GM18499 (cell line): ENCODE measurements at regions not wholly inside any gene's neighbourhood (a gene's known extent, or its start where the extent isn't known, plus 50 kb on each side); places are given as distances from the start of the nearest gene placed in this dataset.
"Not testable (repeated sequence)": the region's sequence is repeated elsewhere in the genome, so short reads cannot be mapped to it uniquely, and the experiment has no call there.

ENCODE experiments used
- ATAC-seq: cut with Tn5 transposase; IDR thresholded peaks from one replicate; pipeline ENCODE4 v1.9.1; 2021; ENCODE audit warnings: moderate number of reproducible peaks; ENCODE audit not compliant: insufficient read depth, unreplicated experiment

GRCh38 chr9:41839786-41840185, 289.4 kb downstream of the CNTNAP3B start:
- ATAC-seq: not testable (repeated sequence)

GRCh38 chr9:41838953-41839352, 290.3 kb downstream of the CNTNAP3B start:
- not testable (repeated sequence) for ATAC-seq

- not testable (repeated sequence) for ATAC-seq
These were observed 290.7 kb downstream of the CNTNAP3B start for GRCh38 chr9:41838562-41838851.

- not testable (repeated sequence) for ATAC-seq
These were observed 291.3 kb downstream of the CNTNAP3B start for GRCh38 chr9:41837684-41838561.

- ATAC-seq: not testable (repeated sequence)
These were observed 296.1 kb downstream of the CNTNAP3B start for GRCh38 chr9:41833108-41833507.

GRCh38 chr9:41824723-41825122, 304.5 kb downstream of the CNTNAP3B start:
- ATAC-seq: not testable (repeated sequence)

- ATAC-seq: not testable (repeated sequence)
These were observed 326.5 kb downstream of the CNTNAP3B start for GRCh38 chr9:41802706-41803105.

- not testable (repeated sequence) for ATAC-seq
These were observed 330.5 kb downstream of the CNTNAP3B start for GRCh38 chr9:41798684-41799083.

- ATAC-seq: not testable (repeated sequence)
These were observed 338.4 kb downstream of the CNTNAP3B start for GRCh38 chr9:41790719-41791363.

- ATAC-seq: not testable (repeated sequence)
These were observed 339.2 kb downstream of the CNTNAP3B start for GRCh38 chr9:41790007-41790406.

GRCh38 chr9:41789387-41789786, 339.8 kb downstream of the CNTNAP3B start:
- ATAC-seq: not testable (repeated sequence)

- not testable (repeated sequence) for ATAC-seq
These were observed 341.3 kb downstream of the CNTNAP3B start for GRCh38 chr9:41787951-41788350.

GRCh38 chr9:41787270-41787669, 342.0 kb downstream of the CNTNAP3B start:
- not testable (repeated sequence) for ATAC-seq

- ATAC-seq: not testable (repeated sequence)
These were observed 345.2 kb downstream of the CNTNAP3B start for GRCh38 chr9:41784006-41784405.

- not testable (repeated sequence) for ATAC-seq
These were observed 346.0 kb downstream of the CNTNAP3B start for GRCh38 chr9:41783070-41783810.

GRCh38 chr9:41781899-41782298, 347.3 kb downstream of the CNTNAP3B start:
- not testable (repeated sequence) for ATAC-seq

GRCh38 chr9:41779897-41780406, 349.3 kb downstream of the CNTNAP3B start:
- ATAC-seq: not testable (repeated sequence)

GRCh38 chr9:41779192-41779591, 350.0 kb downstream of the CNTNAP3B start:
- ATAC-seq: not testable (repeated sequence)

- not testable (repeated sequence) for ATAC-seq
These were observed 350.6 kb downstream of the CNTNAP3B start for GRCh38 chr9:41778535-41779071.

GRCh38 chr9:41777536-41777935, 351.7 kb downstream of the CNTNAP3B start:
- not testable (repeated sequence) for ATAC-seq
